ENCODE measurements at regions not wholly inside any gene's neighbourhood (a gene's known extent, or its start where the extent isn't known, plus 50 kb on each side); places are given as distances from the start of the nearest gene placed in this dataset.
"Not testable (repeated sequence)": the region's sequence is repeated elsewhere in the genome, so short reads cannot be mapped to it uniquely, and the experiment has no call there.

GRCh38 chr17:33723736-33724135 lies 430.6 kb upstream of the ASIC2 start:
- TF ChIP-seq ZNF207 (IDR thresholded peaks at IDR 0.05; ENCODE audit: borderline replicate concordance); SP1 (IDR thresholded peaks at IDR 0.05; ENCODE audit: low read depth, low read length); CTCF (IDR thresholded peaks at IDR 0.05 in 2 of 3, conservative IDR thresholded peaks at IDR 0.05 in 1 of 3; ENCODE audit: control insufficient read depth in 2 of 3, extremely low read depth in 1 of 3, insufficient read depth in 1 of 3, low read depth in 3 of 3, low read length in 3 of 3); MAX (IDR thresholded peaks at IDR 0.05; ENCODE audit: low read depth, low read length); NFIC (IDR thresholded peaks at IDR 0.05; ENCODE audit: low read depth, low read length): not testable (repeated sequence)

All from GM12878 (cell line).